A673 (cell line): ENCODE measurements at regions not wholly inside any gene's neighbourhood (a gene's known extent, or its start where the extent isn't known, plus 50 kb on each side); places are given as distances from the start of the nearest gene placed in this dataset.

Source experiments
- BruUV-seq: library from RNA; stranded (reverse); fragments of 400-500 nt; replicated peaks from 2 replicates; lab custom pipeline; 2021; lab: Mats Ljungman, UMichigan
- CTCF ChIA-PET: fragments of 300-600 bp; sonication (Branson Sonifier 250); formaldehyde crosslinking; loops from one replicate; lab custom pipeline; 2022; ENCODE audit warnings: antibody characterized with exemption; lab: Charles Lee
- POLR2A ChIA-PET: fragments of 300-600 bp; sonication (Branson Sonifier 250); formaldehyde crosslinking; loops from one replicate; lab custom pipeline; 2022; ENCODE audit warnings: antibody characterized with exemption; ENCODE audit not compliant: low non-redundant PET; lab: Charles Lee
- DNase-seq: peaks from one replicate; pipeline ENCODE4 v3.0.0-alpha.2; 2015; ENCODE audit warnings: low spot score
- H3K27ac ChIP-seq: fragments of 200-600 bp; sonication (generic); 2 replicates; pipeline ENCODE4 v1.5.1; 2016; ENCODE audit warnings: mixed run types, low read depth, mild to moderate bottlenecking, mixed read lengths, antibody characterized with exemption, low read length; ENCODE audit not compliant: poor library complexity, severe bottlenecking
- H3K27me3 ChIP-seq: fragments of 200-600 bp; sonication (generic); replicated peaks from 2 replicates; pipeline ENCODE4 v1.6.1; 2017; ENCODE audit warnings: mixed run types, low read depth, mild to moderate bottlenecking, mixed read lengths, antibody characterized with exemption, low read length; ENCODE audit not compliant: insufficient read depth, poor library complexity
- H3K36me3 ChIP-seq: fragments of 200-600 bp; sonication (generic); 2 replicates; pipeline ENCODE4 v1.6.1; 2016; ENCODE audit warnings: mixed run types, mild to moderate bottlenecking, mixed read lengths, antibody characterized with exemption, low read length; ENCODE audit not compliant: insufficient read depth, poor library complexity, severe bottlenecking
- H3K4me1 ChIP-seq: fragments of 200-600 bp; sonication (generic); 2 replicates; pipeline ENCODE4 v1.6.1; 2017; ENCODE audit warnings: mixed run types, mild to moderate bottlenecking, mixed read lengths, antibody characterized with exemption, low read length; ENCODE audit not compliant: insufficient read depth, poor library complexity, severe bottlenecking
- H3K4me3 ChIP-seq: fragments of 200-600 bp; sonication (generic); 2 replicates; pipeline ENCODE4 v1.5.1; 2016; ENCODE audit warnings: low read depth, mixed run types, mild to moderate bottlenecking, mixed read lengths, low read length; ENCODE audit not compliant: poor library complexity, severe bottlenecking
- H3K9me3 ChIP-seq: fragments of 200-600 bp; sonication (generic); 2 replicates; pipeline ENCODE4 v1.6.1; 2016; ENCODE audit warnings: mixed run types, low read depth, mild to moderate bottlenecking, mixed read lengths, antibody characterized with exemption, low read length; ENCODE audit not compliant: poor library complexity, severe bottlenecking
- EZH2 ChIP-seq: fragments of 200-600 bp; sonication (generic); IDR thresholded peaks from 2 replicates; pipeline ENCODE4 v1.6.1; 2017; ENCODE audit warnings: borderline replicate concordance, low read depth, mild to moderate bottlenecking, mixed read lengths, antibody characterized with exemption, low read length; ENCODE audit not compliant: poor library complexity, severe bottlenecking
- intact Hi-C: fragments of 100-400 bp; cut with micrococcal nuclease; formaldehyde crosslinking; loops from one replicate; pipeline ENCODE4 v1.10.0; 2022; ENCODE audit not compliant: unreplicated experiment
- TF ChIP-seq, protein P1 (sequence below): fragments of 300-800, 200-600 bp; sonication (generic); conservative IDR thresholded peaks from 2 replicates; pipeline ENCODE4 v1.5.1; 2017; ENCODE audit warnings: low read depth, mild to moderate bottlenecking, antibody characterized with exemption, low read length, moderate library complexity, mixed read lengths

DNA sequence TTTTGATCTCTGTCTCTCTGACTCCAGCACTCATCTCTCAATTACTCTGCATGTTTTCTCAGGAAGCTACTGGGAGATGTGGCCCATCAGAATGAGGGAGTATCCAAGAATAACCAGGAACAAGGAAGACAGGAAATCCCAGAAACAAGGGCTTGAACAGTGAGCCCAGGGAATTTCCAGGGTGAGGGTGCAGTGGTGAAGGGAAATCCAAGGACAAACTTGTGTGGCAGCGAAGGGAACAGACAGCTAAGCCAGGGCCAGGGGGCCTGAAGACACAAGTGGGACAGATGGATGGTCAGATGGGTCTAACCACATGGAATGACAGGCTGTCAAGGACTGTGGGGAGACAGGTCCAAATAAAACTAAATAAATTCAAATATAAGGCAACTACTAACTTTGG is 121.8 kb upstream of the ERRFI1 start:
- Histone ChIP-seq H3K27ac (no peak overlapping the region), H3K4me3 (no peak overlapping the region), H3K4me1 (no peaks in the 10 kb centered on the region), H3K9me3 (no peaks in the 10 kb centered on the region), H3K27me3 (no peaks in the 10 kb centered on the region), H3K36me3 (no peaks in the 10 kb centered on the region)
- ChIA-PET CTCF (no interaction called here), POLR2A (no interaction called here)
- no peak for TF ChIP-seq EZH2
- TF ChIP-seq, protein P1, sequence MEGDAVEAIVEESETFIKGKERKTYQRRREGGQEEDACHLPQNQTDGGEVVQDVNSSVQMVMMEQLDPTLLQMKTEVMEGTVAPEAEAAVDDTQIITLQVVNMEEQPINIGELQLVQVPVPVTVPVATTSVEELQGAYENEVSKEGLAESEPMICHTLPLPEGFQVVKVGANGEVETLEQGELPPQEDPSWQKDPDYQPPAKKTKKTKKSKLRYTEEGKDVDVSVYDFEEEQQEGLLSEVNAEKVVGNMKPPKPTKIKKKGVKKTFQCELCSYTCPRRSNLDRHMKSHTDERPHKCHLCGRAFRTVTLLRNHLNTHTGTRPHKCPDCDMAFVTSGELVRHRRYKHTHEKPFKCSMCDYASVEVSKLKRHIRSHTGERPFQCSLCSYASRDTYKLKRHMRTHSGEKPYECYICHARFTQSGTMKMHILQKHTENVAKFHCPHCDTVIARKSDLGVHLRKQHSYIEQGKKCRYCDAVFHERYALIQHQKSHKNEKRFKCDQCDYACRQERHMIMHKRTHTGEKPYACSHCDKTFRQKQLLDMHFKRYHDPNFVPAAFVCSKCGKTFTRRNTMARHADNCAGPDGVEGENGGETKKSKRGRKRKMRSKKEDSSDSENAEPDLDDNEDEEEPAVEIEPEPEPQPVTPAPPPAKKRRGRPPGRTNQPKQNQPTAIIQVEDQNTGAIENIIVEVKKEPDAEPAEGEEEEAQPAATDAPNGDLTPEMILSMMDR = no peak
- intact Hi-C loops = no loop called here
- no TSS peak for BruUV-seq
- DNase-seq = no peak

DNA sequence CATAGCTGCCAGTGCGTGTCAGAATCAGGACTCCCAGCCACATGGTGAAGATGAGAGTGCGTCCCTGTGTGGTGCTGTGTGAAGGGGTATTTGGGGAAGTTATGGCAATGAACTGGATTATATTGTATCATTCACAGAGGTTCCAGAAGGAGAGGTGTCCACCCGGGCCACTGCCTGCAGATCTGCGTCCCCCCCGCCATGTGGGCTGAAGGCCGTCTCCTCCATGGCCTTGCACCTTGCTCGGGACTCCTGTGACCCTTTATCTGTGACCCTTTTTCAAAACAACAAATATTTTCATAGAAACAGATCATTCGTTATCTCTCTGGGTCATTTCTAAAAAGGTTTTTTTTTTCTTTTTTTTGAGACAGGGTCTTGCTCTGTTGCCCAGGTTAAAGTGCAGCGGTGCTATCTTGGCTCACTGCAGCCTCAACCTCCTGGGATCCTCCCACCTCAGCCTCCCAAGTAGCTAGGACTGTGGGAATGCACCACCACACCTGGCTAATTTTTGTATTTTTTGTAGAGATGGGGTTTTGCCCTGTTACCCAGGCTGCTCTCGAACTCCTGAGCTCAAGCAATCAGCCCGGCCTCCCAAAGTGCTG is 120.2 kb upstream of the ERRFI1 start:
- H3K36me3 ChIP-seq = no peaks in the 10 kb centered on the region
- no peak for DNase-seq
- no peak overlapping the region for H3K27ac ChIP-seq
- no peaks in the 10 kb centered on the region for H3K9me3 ChIP-seq
- ChIA-PET POLR2A (no interaction called here), CTCF (no interaction called here)
- BruUV-seq = no TSS peak
- no peak overlapping the region for H3K4me3 ChIP-seq
- intact Hi-C loops = no loop called here
- no peaks in the 10 kb centered on the region for H3K4me1 ChIP-seq
- TF ChIP-seq, protein P1 = no peak
- no peak for TF ChIP-seq EZH2
- no peaks in the 10 kb centered on the region for H3K27me3 ChIP-seq

- TF ChIP-seq, protein P1 = no peak
- TF ChIP-seq EZH2 = no peak
- POLR2A ChIA-PET = no interaction called here
These were observed 119.6 kb upstream of the ERRFI1 start for GRCh38 chr1:8145545-8146202.

More at GRCh38 chr1:8145545-8146202, 119.6 kb upstream of the ERRFI1 start:
- BruUV-seq = no TSS peak
- Histone ChIP-seq H3K9me3 (no peaks in the 10 kb centered on the region), H3K4me3 (no peak overlapping the region), H3K36me3 (no peaks in the 10 kb centered on the region), H3K4me1 (no peaks in the 10 kb centered on the region), H3K27me3 (no peaks in the 10 kb centered on the region), H3K27ac (no peak overlapping the region)
- intact Hi-C loops = no loop called here
- no peak for DNase-seq
- CTCF ChIA-PET = no interaction called here
